GM04503 (cell line): ENCODE measurements at regions not wholly inside any gene's neighbourhood (a gene's known extent, or its start where the extent isn't known, plus 50 kb on each side); places are given as distances from the start of the nearest gene placed in this dataset.
"Not testable (repeated sequence)": the region's sequence is repeated elsewhere in the genome, so short reads cannot be mapped to it uniquely, and the experiment has no call there.

Source experiments
- DNase-seq: peaks from one replicate; pipeline ENCODE4 v3.0.0-alpha.2; 2012; ENCODE audit warnings: low read depth

GRCh38 chr10:35933491-35933890 lies 291.4 kb upstream of the FZD8 start:
- no peak for DNase-seq

- not testable (repeated sequence) for DNase-seq
Observed at GRCh38 chr10:35929962-35930361, 287.9 kb upstream of the FZD8 start.

- DNase-seq, result no peak
Observed at GRCh38 chr10:35928748-35929147, 286.7 kb upstream of the FZD8 start.

- DNase-seq, result no peak
Observed at GRCh38 chr10:35927990-35928488, 285.9 kb upstream of the FZD8 start.

GRCh38 chr10:35927341-35927740 lies 285.2 kb upstream of the FZD8 start:
- no peak for DNase-seq

- no peak for DNase-seq
Observed at GRCh38 chr10:35926846-35927245, 284.8 kb upstream of the FZD8 start.

- no peak for DNase-seq
Observed at GRCh38 chr10:35925493-35925892, 283.4 kb upstream of the FZD8 start.

GRCh38 chr10:35924759-35925158 lies 282.7 kb upstream of the FZD8 start:
- no peak for DNase-seq

GRCh38 chr10:35922876-35923600 lies 280.9 kb upstream of the FZD8 start:
- DNase-seq, result no peak

GRCh38 chr10:35921866-35922350 lies 279.8 kb upstream of the FZD8 start:
- DNase-seq, result no peak

- DNase-seq, result no peak
Observed at GRCh38 chr10:35916791-35917190, 274.7 kb upstream of the FZD8 start.

- DNase-seq, result no peak
Observed at GRCh38 chr10:35913628-35914027, 271.5 kb upstream of the FZD8 start.

GRCh38 chr10:35912615-35913569 lies 270.8 kb upstream of the FZD8 start:
- DNase-seq, result peak; percentile 37

- DNase-seq, result no peak
Observed at GRCh38 chr10:35911954-35912353, 269.9 kb upstream of the FZD8 start.

GRCh38 chr10:35911233-35911632 lies 269.1 kb upstream of the FZD8 start:
- no peak for DNase-seq

GRCh38 chr10:35910234-35910633 lies 268.1 kb upstream of the FZD8 start:
- DNase-seq, result peak; percentile 55

- DNase-seq, result no peak
Observed at GRCh38 chr10:35909121-35909720, 267.1 kb upstream of the FZD8 start.

- DNase-seq, result no peak
Observed at GRCh38 chr10:35908451-35908850, 266.4 kb upstream of the FZD8 start.

GRCh38 chr10:35907548-35907947 lies 265.5 kb upstream of the FZD8 start:
- no peak for DNase-seq

GRCh38 chr10:35906155-35906554 lies 264.1 kb upstream of the FZD8 start:
- DNase-seq, result no peak

GRCh38 chr10:35903021-35903420 lies 260.9 kb upstream of the FZD8 start:
- DNase-seq, result no peak

GRCh38 chr10:35898716-35899440 lies 256.8 kb upstream of the FZD8 start:
- DNase-seq, result no peak
